ENCODE measurements at regions not wholly inside any gene's neighbourhood (a gene's known extent, or its start where the extent isn't known, plus 50 kb on each side); places are given as distances from the start of the nearest gene placed in this dataset.

- no peaks in the 10 kb centered on the region for H3K36me3 ChIP-seq (ENCODE audit: control insufficient read depth in 2 of 2, extremely low read depth in 1 of 2, insufficient read depth in 2 of 2, low read length in 2 of 2)
- dilution Hi-C loops (cut with MboI; ENCODE audit: extremely low pct_ligation_motif_present, low sequenced_read_pairs), result no loop called here
- no peak for FAIRE-seq
Measured at GRCh38 chrX:55151199-55151598, 62.4 kb downstream of the PAGE2 start.

More at GRCh38 chrX:55151199-55151598, 62.4 kb downstream of the PAGE2 start:
- no peak for DNase-seq (ENCODE audit: low read depth, low spot score)
- no peaks in the 10 kb centered on the region for H3K27me3 ChIP-seq (ENCODE audit: control insufficient read depth in 2 of 2, insufficient read depth in 2 of 2, low read length in 2 of 2)
- H3K9me1 ChIP-seq (replicated peaks; ENCODE audit: control insufficient read depth, extremely low read depth, insufficient read depth, low read length), result no peaks in the 10 kb centered on the region
- no TSS peak for BruUV-seq (replicated peaks)
- no peak overlapping the region for H3K4me2 ChIP-seq (ENCODE audit: insufficient read depth, low read length)
- H3K9me3 ChIP-seq (replicated peaks; ENCODE audit: control insufficient read depth, insufficient read depth, low read length), result no peaks in the 10 kb centered on the region
- intact Hi-C loops (cut with micrococcal nuclease), result loop anchor here (10.0 kb wide), 1 partner anchor 1106 kb away; the partner anchor contains the start of gene PHF8
- H3K9ac ChIP-seq (replicated peaks; ENCODE audit: extremely low read depth, insufficient read depth, low read length), result no peak overlapping the region
- H3K79me2 ChIP-seq (ENCODE audit: control insufficient read depth, insufficient read depth, low read length), result no peaks in the 10 kb centered on the region
- H2AFZ ChIP-seq (ENCODE audit: low read depth, low read length), result no peak overlapping the region
- no peak overlapping the region for H3K27ac ChIP-seq (ENCODE audit: insufficient read depth, low read depth, low read length)
- no peaks in the 10 kb centered on the region for H3K4me1 ChIP-seq (ENCODE audit: control insufficient read depth, extremely low read depth, insufficient read depth, low read length)
- no peak for TF ChIP-seq GATA2 (IDR thresholded peaks at IDR 0.05; ENCODE audit: insufficient read depth, insufficient read length, low read depth, low read length)
- no peak for TF ChIP-seq POLR2AphosphoS5 (IDR thresholded peaks at IDR 0.05; ENCODE audit: insufficient read depth, low read depth, low read length)
- no peak for TF ChIP-seq MAX (IDR thresholded peaks at IDR 0.05; ENCODE audit: insufficient read depth, insufficient read length)
- no peak for TF ChIP-seq FOS (IDR thresholded peaks at IDR 0.05; ENCODE audit: borderline replicate concordance, insufficient read depth, low read length)
- no peak for TF ChIP-seq EZH2 (IDR thresholded peaks at IDR 0.05; ENCODE audit: borderline replicate concordance, low read depth, low read length, severe bottlenecking)
- TF ChIP-seq CTCF (IDR thresholded peaks at IDR 0.05; ENCODE audit: extremely low read depth in 1 of 2, insufficient read depth in 1 of 2, low read depth in 1 of 2, low read length in 2 of 2), result no peak
- ChIA-PET CTCF (no interaction called here), POLR2A (no interaction called here)
- no peak overlapping the region for H3K4me3 ChIP-seq (replicated peaks in 1 of 3; ENCODE audit: insufficient read depth in 1 of 3, low read depth in 1 of 3, low read length in 3 of 3)
- H4K20me1 ChIP-seq (replicated peaks; ENCODE audit: control insufficient read depth, extremely low read depth, insufficient read depth, low read length), result no peaks in the 10 kb centered on the region
